DND-41 (cell line): ENCODE measurements at regions not wholly inside any gene's neighbourhood (a gene's known extent, or its start where the extent isn't known, plus 50 kb on each side); places are given as distances from the start of the nearest gene placed in this dataset.

ENCODE experiments used
- CTCF ChIP-seq: IDR thresholded peaks from 2 replicates; pipeline ENCODE4 v1.5.1; 2012; ENCODE audit warnings: borderline replicate concordance, low read length, moderate library complexity, mild to moderate bottlenecking; ENCODE audit not compliant: poor library complexity, severe bottlenecking; ENCODE audit errors: extremely low read depth
- EZH2 ChIP-seq: IDR thresholded peaks from 3 replicates; pipeline ENCODE4 v1.6.1; 2012; ENCODE audit warnings: borderline replicate concordance, low read depth, mild to moderate bottlenecking, moderate library complexity, low read length, inconsistent platforms; ENCODE audit not compliant: severe bottlenecking

DNA sequence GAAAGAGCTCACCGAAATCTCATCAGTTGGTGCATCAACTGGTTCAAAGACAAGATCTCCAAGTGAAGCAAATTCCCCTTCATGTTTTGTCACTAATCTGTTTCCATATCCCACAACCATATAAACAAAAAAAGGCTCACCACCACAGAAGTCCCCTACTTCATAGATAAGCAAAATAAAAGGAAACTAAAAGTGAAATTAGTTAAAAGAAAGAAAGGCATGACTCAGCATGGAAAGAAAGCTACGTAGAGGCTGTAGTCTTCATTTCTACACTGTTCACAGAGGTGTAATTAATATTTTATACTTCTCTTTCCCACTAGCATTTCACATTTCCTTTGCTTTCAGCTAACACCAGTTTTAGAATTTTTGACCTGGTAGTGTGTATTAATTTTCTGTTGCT, 208.0 kb downstream of the CYLC2 start:
- TF ChIP-seq CTCF: no peak
- TF ChIP-seq EZH2: no peak
